Retinal pigment epithelial cell (primary cell): ENCODE measurements at regions not wholly inside any gene's neighbourhood (a gene's known extent, or its start where the extent isn't known, plus 50 kb on each side); places are given as distances from the start of the nearest gene placed in this dataset.

Source experiments
- DNase-seq: peaks from one replicate; pipeline ENCODE4 v3.0.0-alpha.2; 2010; ENCODE audit warnings: low read depth
- H3K4me3 ChIP-seq: 2 replicates; pipeline ENCODE4 v1.5.1; 2011; ENCODE audit warnings: mild to moderate bottlenecking, low read length, control low read depth, moderate library complexity
- TF ChIP-seq, protein P1 (sequence below): conservative IDR thresholded peaks from 2 replicates; pipeline ENCODE4 v1.5.1; 2011; ENCODE audit warnings: low read depth, low read length, control low read depth, inconsistent platforms

DNA sequence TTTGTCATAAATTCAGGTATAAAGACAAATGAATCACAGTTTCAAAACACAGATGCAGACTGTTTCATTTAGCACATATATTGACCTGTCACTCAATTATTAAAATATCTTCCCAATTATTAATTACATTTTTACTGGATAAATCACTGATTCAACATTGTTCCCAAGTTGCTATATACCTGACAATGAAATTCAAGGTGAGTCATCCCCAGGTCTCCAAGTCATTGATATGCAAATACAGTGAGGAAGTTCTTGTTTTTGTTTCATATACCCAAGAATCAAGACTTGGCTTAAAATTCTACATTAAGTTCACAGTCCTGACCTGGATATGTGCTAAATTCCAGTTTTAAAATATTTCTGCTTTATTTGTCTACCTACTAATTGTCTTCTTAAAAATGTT, 599.3 kb upstream of the PSMD7 start:
- no peak overlapping the region for H3K4me3 ChIP-seq
- no peak for DNase-seq
- TF ChIP-seq, protein P1, sequence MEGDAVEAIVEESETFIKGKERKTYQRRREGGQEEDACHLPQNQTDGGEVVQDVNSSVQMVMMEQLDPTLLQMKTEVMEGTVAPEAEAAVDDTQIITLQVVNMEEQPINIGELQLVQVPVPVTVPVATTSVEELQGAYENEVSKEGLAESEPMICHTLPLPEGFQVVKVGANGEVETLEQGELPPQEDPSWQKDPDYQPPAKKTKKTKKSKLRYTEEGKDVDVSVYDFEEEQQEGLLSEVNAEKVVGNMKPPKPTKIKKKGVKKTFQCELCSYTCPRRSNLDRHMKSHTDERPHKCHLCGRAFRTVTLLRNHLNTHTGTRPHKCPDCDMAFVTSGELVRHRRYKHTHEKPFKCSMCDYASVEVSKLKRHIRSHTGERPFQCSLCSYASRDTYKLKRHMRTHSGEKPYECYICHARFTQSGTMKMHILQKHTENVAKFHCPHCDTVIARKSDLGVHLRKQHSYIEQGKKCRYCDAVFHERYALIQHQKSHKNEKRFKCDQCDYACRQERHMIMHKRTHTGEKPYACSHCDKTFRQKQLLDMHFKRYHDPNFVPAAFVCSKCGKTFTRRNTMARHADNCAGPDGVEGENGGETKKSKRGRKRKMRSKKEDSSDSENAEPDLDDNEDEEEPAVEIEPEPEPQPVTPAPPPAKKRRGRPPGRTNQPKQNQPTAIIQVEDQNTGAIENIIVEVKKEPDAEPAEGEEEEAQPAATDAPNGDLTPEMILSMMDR, result no peak

DNA sequence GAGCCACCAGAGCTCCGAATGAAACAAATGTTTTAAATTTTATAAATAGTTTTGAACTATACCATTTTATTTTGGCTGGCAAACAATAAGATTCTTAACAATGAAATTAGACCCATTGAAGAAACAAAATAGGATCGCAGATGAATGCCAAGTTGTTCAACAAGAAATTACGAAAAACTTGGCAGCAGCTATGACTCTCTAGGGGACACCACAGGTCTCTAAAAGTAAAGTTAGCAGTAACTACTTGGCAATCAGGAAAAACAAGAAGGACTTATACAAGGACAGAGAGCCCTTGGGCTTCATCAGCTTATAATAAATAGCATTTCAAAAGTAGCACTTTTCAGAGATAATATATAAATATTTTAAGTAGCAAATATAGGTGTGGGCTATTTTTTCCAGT, 603.8 kb upstream of the PSMD7 start:
- no peak overlapping the region for H3K4me3 ChIP-seq
- no peak for DNase-seq
- TF ChIP-seq, protein P1, result no peak

DNA sequence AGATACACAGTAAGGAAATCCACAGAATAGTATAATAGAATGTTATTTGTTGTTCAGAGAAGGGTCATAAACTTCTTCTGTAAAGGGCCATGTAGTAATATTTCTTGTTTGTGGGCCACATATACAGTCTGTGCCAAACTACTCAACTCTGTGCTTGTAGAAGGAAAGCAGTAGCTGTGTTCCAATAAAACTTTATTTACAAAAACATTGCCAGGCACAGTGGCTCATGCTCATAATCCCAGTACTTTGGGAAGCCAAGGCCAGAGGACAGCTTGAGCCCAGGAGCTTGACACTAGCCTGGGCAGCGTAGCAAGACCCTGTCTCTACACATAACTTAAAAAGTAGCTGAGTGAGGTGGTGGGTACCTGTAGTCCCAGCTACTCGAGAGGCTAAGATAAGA, 612.8 kb upstream of the PSMD7 start:
- DNase-seq, result no peak
- no peak overlapping the region for H3K4me3 ChIP-seq
- TF ChIP-seq, protein P1, result no peak

DNA sequence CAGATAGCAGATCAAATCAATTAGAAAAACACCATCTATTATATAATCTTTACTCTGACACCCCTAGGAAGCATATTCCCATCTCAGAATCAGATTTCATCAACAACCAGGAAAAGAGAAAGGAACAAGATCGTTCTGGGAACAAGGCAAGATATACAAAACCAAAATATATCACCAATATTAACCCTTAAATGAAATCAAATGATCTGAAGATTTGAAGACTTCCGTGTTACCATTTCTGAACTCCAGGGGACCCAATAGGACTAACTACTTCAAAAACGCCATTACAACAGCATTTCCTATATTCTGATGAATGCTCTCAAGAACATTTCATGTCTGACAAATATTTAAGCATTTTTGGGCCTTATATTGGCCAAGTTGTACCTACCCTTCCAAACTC, 624.2 kb upstream of the ZFHX3 start:
- TF ChIP-seq, protein P1, result no peak
- DNase-seq, result no peak
- no peak overlapping the region for H3K4me3 ChIP-seq

DNA sequence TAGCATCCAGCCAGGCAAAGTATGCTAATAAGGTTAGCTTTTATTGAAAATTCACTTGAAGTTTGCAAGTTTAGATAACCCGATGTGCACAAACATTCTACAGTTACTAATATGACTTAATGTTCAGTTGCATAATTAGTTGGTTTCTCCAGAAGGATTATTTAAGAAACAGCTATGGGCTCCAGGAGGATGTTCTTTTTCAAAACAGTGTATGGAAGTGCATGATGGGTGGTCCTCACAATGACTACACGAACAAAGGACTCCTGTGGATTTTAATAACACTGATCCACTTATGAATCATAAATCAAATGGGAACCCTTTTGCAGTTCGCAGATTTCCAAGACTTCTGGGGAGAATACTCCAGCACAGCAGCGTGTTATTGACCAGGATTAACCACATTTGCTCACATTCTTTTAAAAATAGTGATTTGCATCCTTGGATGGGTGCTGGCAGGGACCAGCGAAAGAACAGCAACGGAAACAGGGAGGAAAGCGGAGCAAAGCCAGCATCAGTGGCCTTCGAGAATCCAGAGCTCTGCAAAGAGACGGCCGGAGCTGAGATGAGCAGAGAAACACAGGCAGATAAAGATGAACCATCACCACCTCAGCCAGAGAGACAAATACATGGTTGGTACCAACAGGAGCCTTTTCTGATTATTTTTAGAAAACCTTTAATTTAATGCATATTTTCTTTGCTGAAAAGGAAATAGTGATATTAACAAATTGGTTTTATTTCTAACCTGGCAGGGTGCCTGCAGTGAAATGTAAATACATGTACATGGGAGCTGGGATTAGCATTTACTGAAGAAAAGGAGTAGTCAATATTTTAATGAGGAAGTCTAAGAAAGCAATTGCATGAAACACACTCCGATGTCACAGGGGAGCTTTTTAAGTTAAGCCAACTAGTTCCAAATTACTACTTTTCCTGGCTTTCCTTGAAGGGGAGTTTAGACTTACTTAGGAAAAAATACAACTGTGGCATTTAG, 623.2 kb upstream of the ZFHX3 start:
- no peak overlapping the region for H3K4me3 ChIP-seq
- no peak for DNase-seq
- TF ChIP-seq, protein P1, result no peak

DNA sequence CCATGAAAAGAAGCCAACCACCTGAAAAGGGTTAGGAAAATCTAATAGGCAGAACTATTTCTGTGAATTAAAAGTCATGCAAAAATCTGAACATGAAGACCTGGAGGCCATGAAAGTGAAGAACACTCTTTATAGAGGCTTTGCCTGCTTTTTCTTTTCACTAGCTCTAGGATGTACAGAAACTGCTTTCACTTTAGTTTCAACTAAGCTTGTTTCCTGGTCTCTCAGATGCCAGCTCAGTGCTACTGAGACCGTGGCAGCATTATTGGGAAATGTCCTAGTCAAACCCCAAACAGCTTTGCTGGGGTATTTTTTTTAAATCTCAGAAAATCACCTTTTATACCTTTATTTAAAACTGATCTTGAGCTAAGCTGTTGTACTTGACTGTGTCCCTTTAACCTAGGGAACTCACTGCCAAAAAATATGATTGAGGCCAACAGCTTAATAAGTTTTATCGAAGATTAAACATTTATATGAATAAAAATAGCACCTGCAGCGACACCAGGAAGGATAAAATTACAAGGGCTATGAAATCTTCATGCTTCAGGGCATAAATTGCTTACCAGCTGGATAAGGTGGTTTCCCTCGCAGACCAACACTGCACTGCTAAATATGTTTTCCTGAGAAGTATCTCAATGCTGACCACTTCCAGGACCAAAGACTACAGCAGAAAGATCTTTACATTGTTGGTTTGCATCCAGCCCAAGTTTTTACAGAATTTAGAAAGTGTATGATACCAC, 621.8 kb upstream of the ZFHX3 start:
- DNase-seq, result no peak
- no peak overlapping the region for H3K4me3 ChIP-seq
- TF ChIP-seq, protein P1, result no peak
